Esophagus squamous epithelium (tissue), 5 donors: ENCODE measurements at regions not wholly inside any gene's neighbourhood (a gene's known extent, or its start where the extent isn't known, plus 50 kb on each side); places are given as distances from the start of the nearest gene placed in this dataset.

Experiments used
- DNase-seq: peaks from one replicate; lab custom pipeline; 2025; lab: John Stamatoyannopoulos, UW
- H3K27ac ChIP-seq, 4 donors: fragments of 200-600 bp; sonication (generic); one replicate each; pipeline ENCODE4 v1.5.1; 2016 to 2019; ENCODE audit warnings: mild to moderate bottlenecking in 1 of 4
- H3K27me3 ChIP-seq, 4 donors: fragments of 200-600 bp; sonication (generic); 1 replicate in 3 of 4; 2 replicates in 1 of 4; pipeline versions ENCODE4 v1.5.1 to v1.6.0; 2017 to 2021; ENCODE audit warnings: antibody characterized with exemption in 1 of 4
- H3K36me3 ChIP-seq, 3 donors: fragments of 200-600 bp; sonication (generic); one replicate each; pipeline ENCODE4 v1.5.1; 2016 to 2019
- H3K4me1 ChIP-seq, 3 donors: fragments of 200-600 bp; sonication (generic); one replicate each; pipeline ENCODE4 v1.5.1; 2017 to 2019
- H3K4me3 ChIP-seq, 4 donors: fragments of 200-600 bp; sonication (generic); 1 replicate in 3 of 4; 2 replicates in 1 of 4; pipeline ENCODE4 v1.5.1; 2016 to 2019; ENCODE audit warnings: mild to moderate bottlenecking in 2 of 4, moderate library complexity in 1 of 4
- H3K9me3 ChIP-seq, 3 donors: fragments of 200-600 bp; sonication (generic); one replicate each; pipeline ENCODE4 v1.5.1; 2016 to 2019
- POLR2A ChIP-seq, 4 donors: fragments of 450-650 bp; IDR thresholded peaks; one replicate each; pipeline ENCODE4 v1.6.1; 2017; ENCODE audit warnings: antibody characterized with exemption in 4 of 4, mild to moderate bottlenecking in 4 of 4, moderate library complexity in 3 of 4
- WGBS, 2 donors: methylation state at CpG; one replicate each; pipeline ENCODE4 v1.1.5; 2018; 5-methylcytosine and 5-hydroxymethylcytosine counted together
- intact Hi-C: fragments of 100-400 bp; cut with DNase I; formaldehyde crosslinking; loops from one replicate; pipeline ENCODE4 v1.15.0; 2022
- TF ChIP-seq, protein P1 (sequence below), 6 experiments: fragments of 450-650 bp in 4 of 6; fragments of 200-600 bp in 2 of 6; sonication (generic) in 2 of 6; IDR thresholded peaks; one replicate each; pipeline ENCODE4 v1.5.1; 2016 to 2019; ENCODE audit warnings: antibody characterized with exemption in 6 of 6, mild to moderate bottlenecking in 4 of 6, moderate library complexity in 4 of 6
- donor health status: DM: yes; HTN: yes; CAD: no.

DNA sequence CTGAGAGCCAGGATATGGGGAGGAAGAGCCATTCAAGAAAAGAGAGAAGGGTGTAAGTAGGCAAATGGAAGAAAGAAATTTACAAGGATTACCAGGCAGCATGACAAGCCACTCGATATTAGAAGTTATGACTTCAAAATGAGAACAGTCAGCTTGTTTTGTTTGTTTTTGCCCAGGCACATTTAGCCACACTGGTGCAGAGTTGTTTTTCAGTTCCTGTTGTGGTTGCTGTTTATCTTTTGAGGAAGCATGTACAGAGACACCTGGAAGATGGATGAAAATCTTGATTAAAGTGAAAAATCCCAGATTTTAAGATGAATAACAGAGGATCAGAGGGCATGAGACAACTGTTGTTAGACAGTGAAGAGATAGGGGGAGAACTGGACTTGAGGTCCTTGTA is 199.1 kb downstream of the MTRR start:
- Histone ChIP-seq H3K4me1 (no peaks in the 10 kb centered on the region), H3K27me3 (no peaks in the 10 kb centered on the region), H3K36me3 (no peaks in the 10 kb centered on the region), H3K9me3 (no peaks in the 10 kb centered on the region), H3K4me3 (no peak overlapping the region), H3K27ac (no peak overlapping the region)
- 29 to 55% methylated on average over 1 of the region's 1 CpG for WGBS, 2 donors
- intact Hi-C loops = no loop called here
- TF ChIP-seq POLR2A (IDR thresholded peaks at IDR 0.05) = no peak
- TF ChIP-seq, protein P1, sequence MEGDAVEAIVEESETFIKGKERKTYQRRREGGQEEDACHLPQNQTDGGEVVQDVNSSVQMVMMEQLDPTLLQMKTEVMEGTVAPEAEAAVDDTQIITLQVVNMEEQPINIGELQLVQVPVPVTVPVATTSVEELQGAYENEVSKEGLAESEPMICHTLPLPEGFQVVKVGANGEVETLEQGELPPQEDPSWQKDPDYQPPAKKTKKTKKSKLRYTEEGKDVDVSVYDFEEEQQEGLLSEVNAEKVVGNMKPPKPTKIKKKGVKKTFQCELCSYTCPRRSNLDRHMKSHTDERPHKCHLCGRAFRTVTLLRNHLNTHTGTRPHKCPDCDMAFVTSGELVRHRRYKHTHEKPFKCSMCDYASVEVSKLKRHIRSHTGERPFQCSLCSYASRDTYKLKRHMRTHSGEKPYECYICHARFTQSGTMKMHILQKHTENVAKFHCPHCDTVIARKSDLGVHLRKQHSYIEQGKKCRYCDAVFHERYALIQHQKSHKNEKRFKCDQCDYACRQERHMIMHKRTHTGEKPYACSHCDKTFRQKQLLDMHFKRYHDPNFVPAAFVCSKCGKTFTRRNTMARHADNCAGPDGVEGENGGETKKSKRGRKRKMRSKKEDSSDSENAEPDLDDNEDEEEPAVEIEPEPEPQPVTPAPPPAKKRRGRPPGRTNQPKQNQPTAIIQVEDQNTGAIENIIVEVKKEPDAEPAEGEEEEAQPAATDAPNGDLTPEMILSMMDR (IDR thresholded peaks at IDR 0.05) = no peak
- no peak for DNase-seq

DNA sequence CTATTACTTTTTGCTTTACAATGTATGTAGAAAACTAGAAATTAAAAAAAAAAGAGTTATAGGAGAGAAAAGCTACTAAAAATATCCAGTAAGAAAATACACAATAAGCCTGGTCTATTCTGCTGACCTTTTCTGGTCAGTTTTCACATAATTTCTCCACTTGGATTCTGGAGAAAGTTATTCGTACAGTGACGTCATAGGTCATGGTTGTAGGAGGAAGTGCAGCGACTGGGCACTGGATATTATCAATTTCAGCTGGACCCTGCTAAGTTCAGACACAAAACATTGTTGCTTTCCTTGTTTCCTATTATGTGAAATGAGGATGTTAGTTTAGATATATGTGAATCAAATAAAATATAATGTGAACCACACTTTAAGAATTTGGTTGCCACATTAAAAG is 201.2 kb downstream of the MTRR start:
- TF ChIP-seq POLR2A (IDR thresholded peaks at IDR 0.05) = no peak
- H3K9me3 ChIP-seq = no peaks in the 10 kb centered on the region
- H3K4me1 ChIP-seq = no peaks in the 10 kb centered on the region
- H3K4me3 ChIP-seq = no peak overlapping the region
- no peaks in the 10 kb centered on the region for H3K27me3 ChIP-seq
- H3K27ac ChIP-seq = no peak overlapping the region
- intact Hi-C loops = no loop called here
- H3K36me3 ChIP-seq = no peaks in the 10 kb centered on the region
- WGBS, 2 donors = 54 to 74% methylated on average over 3 of the region's 3 CpGs
- no peak for DNase-seq

DNA sequence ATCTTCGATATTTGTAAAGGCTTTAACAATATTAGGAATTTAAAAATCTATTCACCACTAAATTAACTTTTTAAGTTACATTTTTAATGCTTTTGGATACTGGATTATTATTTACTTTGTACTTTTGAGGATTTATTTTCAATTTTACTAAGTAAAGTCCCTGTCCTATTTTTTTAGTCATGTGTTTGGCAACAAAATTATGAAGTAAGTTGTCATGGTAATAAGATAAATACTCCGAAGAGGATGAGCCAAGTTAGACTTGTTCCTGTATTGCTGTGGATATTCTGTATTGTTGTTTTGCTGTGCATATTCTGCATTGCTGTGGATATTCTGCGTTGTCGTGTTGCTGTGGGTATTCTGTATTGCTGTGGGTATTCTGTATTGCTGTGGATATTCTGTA is 210.1 kb downstream of the MTRR start:
- H3K4me1 ChIP-seq = no peaks in the 10 kb centered on the region
- intact Hi-C loops = no loop called here
- H3K27me3 ChIP-seq = no peaks in the 10 kb centered on the region
- no peak overlapping the region for H3K27ac ChIP-seq
- no peak overlapping the region for H3K4me3 ChIP-seq
- WGBS, 2 donors = 54 to 59% methylated on average over 4 of the region's 4 CpGs
- TF ChIP-seq POLR2A (IDR thresholded peaks at IDR 0.05) = no peak
- TF ChIP-seq, protein P1 (IDR thresholded peaks at IDR 0.05) = no peak
- H3K36me3 ChIP-seq = no peaks in the 10 kb centered on the region
- H3K9me3 ChIP-seq = no peaks in the 10 kb centered on the region
- DNase-seq = no peak

DNA sequence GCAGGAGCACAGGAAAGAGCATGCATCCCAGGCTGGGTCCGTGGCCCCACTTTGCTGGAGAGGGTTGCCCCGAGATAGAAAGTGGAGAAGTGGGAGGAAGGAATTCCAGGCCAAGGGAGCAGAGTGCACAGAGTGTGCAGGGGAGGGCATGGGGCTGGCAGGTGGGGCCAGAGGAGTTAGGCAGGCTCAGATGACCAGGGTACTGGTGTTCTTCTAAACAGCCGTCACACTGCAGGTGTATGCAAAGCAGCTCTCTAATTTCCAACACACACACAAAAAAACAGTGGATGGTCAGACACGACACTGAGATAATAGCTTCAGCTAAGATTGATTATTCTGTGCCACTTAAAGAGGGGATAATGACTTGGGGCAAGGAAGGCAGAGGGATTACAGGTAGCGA is 212.2 kb downstream of the MTRR start:
- Histone ChIP-seq H3K27ac (no peak overlapping the region), H3K27me3 (no peaks in the 10 kb centered on the region), H3K36me3 (no peaks in the 10 kb centered on the region), H3K4me3 (no peak overlapping the region), H3K4me1 (no peaks in the 10 kb centered on the region), H3K9me3 (no peaks in the 10 kb centered on the region)
- no peak for TF ChIP-seq POLR2A (IDR thresholded peaks at IDR 0.05)
- TF ChIP-seq, protein P1 (IDR thresholded peaks at IDR 0.05) = no peak
- intact Hi-C loops = no loop called here
- DNase-seq = no peak
- WGBS, 2 donors = 74 to 79% methylated on average over 2 to 4 of the region's 5 CpGs

DNA sequence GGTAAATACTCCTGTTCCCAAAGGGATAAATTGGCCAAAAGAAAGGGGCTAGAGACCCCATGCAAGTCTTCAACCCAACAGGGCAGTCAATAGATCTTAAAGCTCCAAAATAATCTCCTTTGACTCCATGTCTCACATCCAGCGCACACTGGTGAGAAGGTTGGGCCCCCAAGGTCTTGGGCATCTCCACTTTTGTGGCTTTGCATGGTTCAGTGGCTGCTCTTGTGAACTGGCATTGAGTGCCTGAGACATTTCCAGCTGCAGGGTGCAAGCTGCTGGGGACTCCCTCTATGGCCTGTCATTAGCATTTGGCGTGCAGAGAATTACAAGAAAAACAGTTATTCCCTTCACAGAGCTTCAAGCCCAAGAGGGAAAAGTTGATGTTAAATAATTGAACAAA is 224.7 kb downstream of the MTRR start:
- intact Hi-C loops = no loop called here

More for the DNA sequence above, 224.7 kb downstream of the MTRR start:
- WGBS, 2 donors = 67 to 84% methylated on average over 2 of the region's 2 CpGs
- Histone ChIP-seq H3K9me3 (no peaks in the 10 kb centered on the region), H3K27ac (no peak overlapping the region), H3K4me3 (no peak overlapping the region), H3K27me3 (no peaks in the 10 kb centered on the region), H3K4me1 (no peaks in the 10 kb centered on the region), H3K36me3 (no peaks in the 10 kb centered on the region)
- no peak for TF ChIP-seq POLR2A (IDR thresholded peaks at IDR 0.05)
- TF ChIP-seq, protein P1 (IDR thresholded peaks at IDR 0.05) = no peak
- no peak for DNase-seq
